ENCODE measurements at regions not wholly inside any gene's neighbourhood (a gene's known extent, or its start where the extent isn't known, plus 50 kb on each side); places are given as distances from the start of the nearest gene placed in this dataset.

DNA sequence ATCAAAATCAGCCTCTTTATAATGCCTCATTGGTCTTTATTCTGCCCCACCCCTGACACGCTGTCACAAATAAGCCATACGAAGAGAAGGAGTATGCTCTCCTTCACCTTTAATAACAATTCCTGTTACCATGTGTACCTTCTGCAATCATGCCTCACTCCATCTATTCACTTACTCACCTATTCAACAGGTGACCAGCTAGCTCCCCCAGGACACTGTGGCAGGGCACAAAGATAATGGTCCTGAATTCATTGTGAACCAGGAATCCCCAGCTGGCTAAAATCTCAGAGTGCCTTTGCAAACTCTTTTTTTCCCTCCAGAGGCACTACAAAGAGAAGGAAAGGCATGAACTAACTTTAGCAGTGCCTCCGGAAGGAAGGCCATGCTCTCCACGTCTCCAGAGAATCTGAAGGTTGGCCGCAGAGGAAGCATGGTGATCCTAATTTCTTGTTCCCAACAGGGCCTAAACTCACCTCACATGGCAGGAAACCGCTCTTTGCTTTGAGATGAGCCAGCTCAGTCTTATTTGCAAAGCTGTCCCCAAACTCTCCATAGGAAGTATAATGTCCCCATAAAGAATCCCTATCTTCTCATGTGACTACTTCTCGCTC is 590.3 kb downstream of the BUD13 start:
- no peak for DNase-seq (ENCODE audit: low spot score)

DNA sequence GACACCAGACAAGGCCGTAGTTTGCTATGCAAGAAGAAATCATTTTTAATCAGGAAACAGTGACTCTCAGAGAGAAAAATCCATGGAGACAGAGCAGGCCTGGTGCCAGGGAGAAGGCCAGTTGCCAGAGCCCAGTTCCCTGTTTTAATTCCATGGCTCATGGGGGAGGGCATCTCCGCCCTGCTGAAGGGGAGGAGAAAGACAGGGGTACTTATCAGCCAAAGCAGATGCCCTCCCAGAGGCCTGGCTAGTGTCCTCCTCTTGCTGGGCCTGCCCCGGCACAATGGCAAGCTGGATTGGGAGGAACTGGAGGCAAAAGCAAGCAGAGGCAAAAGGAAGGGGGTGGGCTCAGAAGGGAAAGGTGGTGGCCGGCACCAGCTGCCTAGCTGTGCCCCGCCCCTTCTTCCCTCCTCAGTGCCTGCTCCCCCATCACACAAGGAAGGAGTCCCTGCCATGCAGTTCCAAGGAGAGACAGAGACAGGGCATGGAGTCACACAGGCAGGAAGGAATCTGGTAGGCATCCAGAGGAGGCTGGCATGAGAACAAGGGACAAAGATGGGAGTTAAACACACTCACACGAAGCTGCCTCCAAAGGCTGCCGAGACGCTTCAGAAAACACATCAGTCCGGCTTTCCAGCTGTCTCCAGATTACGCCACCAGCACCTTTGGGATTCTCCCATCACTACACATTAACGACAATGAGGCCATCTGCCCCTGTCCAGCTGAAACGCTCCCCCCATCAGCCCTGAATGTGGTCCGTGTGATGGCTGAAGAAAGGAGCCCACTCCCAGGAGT is 591.8 kb downstream of the BUD13 start:
- DNase-seq (ENCODE audit: low spot score), result no peak

DNA sequence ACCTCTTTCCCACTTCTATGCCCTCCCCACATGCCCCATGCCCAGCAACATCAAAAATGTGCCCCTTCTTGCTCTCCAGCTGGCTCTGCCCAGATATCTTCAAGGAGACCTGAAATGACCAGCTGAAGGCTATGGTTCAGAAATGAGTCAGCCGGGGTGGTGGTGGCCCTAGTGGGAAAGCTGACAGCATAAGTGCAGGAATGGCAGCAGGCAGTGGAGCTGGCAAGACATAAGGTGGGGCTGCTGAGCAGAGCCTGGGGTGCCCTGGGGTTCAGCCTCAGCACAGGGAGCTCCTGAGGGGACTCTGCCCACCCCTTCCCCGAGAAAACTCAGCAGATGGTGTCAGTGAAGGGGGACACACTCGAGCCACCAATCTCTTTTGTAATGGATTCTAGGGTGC is 593.4 kb downstream of the BUD13 start:
- no peak for DNase-seq (ENCODE audit: low spot score)

- DNase-seq (ENCODE audit: low spot score), result no peak
Measured at GRCh38 chr11:116177521-116178210, 595.1 kb downstream of the BUD13 start.

DNA sequence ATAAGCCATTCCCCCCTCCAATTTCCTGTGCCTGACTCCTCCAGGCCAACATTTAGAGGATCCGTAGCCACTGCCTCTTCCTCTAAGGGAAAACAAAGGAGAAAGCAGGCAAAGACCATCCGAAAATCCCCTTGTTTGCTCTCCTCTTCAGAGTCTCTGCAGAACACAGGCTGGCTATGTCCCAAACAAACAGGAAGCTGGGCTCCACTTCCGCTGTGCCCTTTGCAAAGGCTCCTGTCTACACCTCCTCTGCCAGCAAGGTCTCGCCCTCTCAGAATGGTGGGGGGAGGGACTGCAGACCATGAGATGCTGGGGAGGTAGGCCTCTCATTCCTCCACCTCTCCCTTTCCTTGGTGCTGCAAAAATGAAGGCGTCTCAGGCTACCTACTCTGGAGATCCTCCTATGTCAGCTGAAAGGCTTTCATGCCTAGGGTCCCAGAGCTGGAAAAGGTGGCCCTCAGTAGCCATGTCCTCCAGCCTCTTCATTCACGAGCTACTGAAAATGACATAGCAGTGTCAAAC is 596.2 kb downstream of the BUD13 start:
- DNase-seq (ENCODE audit: low spot score), result no peak

GRCh38 chr11:116175707-116176106 is 597.1 kb downstream of the BUD13 start:
- no peak for DNase-seq (ENCODE audit: low spot score)

DNA sequence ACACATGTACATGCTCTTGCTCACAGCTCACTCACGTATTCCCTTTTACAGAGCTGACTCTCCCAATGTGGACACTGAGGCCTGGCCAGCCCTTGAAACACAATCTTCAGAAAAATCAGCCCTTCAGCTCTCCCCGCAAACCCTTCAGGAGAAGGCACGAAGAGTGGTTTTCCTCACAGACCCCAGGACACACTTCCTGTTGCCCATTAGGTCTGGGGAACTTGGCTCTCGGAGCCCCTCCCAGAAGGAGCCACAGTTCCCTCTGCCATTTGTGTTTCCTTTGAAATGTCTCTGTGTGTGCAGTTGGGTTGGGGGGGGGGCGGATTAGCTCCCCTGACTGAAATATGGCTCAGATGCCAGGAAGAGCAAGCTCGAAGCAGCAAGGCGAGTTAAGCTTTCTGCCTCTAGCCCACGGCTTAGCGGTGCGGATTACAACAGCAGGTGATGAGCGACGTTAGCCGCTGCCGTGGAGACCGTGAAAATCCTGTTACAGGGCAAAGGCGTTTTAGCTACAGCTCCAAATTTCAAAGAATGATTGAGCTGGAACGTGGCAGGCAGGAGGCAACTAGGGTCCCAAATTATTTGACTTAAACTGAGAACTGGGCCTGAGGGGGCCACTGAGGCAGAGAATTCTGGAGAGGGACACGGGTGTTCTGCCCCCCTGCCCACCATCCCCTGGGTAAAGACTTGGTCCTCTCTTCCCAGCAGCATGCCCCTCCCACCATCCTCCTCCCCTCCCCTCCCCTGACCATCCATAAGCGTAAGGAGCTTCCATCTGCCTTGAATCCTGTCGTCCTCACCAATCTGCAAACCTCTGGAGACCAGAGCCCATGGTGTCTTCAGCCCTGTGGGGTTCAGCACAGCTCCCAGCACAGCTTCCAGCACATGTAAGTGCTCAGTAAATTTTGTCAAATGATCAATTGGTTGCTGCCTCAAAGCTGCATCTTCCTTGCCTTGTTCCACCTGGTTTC is 598.6 kb downstream of the BUD13 start:
- no peak for DNase-seq (ENCODE audit: low spot score)

DNA sequence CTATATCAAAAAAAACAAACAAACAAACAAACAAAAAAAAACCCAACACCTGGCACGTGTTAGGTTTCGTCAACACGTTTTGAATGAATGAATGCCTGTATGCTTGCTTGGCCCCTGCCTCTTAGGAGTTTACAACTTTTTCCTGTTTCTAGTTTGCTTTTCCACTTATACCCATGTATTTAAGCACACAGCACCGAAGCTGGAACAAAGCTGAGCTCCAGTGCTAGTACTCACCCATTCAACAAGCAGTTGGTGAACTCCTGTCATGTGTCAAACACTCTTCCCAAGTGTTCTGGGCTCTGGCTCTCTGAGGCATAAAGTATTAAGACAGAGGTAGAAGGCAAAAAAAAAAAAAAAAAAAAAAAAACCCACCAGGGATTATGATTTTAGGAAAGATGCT is 599.3 kb downstream of the BUD13 start:
- DNase-seq (ENCODE audit: low spot score), result no peak

DNA sequence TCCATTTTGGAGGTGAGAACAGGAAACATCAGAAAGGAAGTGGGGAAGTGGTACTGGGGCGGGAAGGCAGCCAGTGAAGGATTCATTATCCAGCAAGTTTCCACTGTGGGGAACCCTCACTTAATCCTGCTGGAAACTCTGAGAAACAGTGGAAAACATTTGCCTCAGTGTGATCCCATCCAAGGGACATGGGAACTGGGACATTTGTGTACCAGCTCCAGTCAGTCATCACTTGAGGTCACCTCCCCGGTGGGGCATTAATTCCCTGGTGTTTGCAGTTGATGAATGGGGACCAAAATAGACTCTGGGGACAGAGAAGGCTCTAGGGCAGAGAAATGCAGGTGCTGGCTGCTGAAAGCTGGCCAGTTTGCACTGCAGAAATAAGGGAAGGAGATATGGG is 599.9 kb downstream of the BUD13 start:
- DNase-seq (ENCODE audit: low spot score), result no peak

- DNase-seq (ENCODE audit: low spot score), result no peak
Measured at GRCh38 chr11:116172156-116172555, 600.6 kb downstream of the BUD13 start.

GRCh38 chr11:116171271-116172140 is 601.3 kb downstream of the BUD13 start:
- no peak for DNase-seq (ENCODE audit: low spot score)

- no peak for DNase-seq (ENCODE audit: low spot score)
Measured at GRCh38 chr11:116170526-116171120, 602.2 kb downstream of the BUD13 start.

DNA sequence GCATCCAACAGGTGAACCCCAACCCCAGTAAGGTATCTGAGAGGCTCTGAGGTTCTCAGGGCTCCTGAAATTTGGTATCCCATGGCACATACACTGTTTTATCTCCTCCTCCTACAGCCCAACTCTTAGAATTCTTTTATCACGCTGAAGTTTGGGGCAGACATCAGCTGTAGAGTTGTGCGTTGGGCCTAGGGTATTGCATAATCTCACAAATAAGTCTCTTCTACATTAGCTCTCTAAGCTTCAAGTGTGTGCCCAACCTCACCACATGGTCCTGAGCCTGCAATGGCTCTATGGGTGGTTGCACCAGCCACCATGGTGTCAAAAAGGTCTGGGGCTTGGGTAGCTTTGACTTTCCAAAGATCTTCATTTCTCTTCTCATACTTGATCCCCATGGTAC is 603.0 kb downstream of the BUD13 start:
- DNase-seq (ENCODE audit: low spot score), result no peak

GRCh38 chr11:116168459-116168787 is 604.4 kb downstream of the BUD13 start:
- no peak for DNase-seq (ENCODE audit: low spot score)

DNA sequence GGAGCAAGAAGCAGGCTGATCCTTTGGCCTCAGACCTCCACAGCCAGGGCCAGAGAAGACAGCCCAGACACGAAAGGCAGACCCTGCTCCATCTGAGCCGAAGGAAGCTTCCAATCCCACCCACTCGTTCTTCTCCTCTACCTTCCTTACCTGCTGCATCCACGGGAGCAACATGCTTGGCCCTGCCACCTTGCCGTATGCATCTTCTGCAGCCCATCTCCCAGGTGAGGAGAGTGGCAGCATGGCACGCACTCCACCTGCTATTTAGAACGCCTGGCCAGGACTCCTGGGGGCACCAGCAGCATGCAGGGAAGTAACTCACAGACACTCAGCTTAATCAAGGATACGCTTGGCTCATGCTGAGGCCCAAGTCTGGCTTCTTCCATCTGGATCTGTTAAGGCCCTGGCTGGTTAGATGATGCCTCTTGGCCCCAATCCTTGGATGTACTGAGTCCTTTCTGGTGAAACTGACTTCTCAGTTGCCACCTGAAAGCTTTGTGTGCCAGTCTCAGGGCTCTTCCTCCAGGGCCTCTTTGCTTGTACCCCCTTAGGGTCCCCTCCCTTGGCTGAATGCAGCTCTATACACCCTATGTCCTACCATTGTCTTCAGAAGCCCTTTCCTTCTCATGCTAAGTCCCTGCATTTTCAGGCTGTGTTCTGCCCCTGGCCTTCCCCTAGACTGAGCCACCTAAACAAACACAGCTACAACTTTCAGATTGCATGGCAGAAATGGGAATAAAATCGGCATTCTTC is 604.9 kb downstream of the BUD13 start:
- DNase-seq (ENCODE audit: low spot score), result no peak

DNA sequence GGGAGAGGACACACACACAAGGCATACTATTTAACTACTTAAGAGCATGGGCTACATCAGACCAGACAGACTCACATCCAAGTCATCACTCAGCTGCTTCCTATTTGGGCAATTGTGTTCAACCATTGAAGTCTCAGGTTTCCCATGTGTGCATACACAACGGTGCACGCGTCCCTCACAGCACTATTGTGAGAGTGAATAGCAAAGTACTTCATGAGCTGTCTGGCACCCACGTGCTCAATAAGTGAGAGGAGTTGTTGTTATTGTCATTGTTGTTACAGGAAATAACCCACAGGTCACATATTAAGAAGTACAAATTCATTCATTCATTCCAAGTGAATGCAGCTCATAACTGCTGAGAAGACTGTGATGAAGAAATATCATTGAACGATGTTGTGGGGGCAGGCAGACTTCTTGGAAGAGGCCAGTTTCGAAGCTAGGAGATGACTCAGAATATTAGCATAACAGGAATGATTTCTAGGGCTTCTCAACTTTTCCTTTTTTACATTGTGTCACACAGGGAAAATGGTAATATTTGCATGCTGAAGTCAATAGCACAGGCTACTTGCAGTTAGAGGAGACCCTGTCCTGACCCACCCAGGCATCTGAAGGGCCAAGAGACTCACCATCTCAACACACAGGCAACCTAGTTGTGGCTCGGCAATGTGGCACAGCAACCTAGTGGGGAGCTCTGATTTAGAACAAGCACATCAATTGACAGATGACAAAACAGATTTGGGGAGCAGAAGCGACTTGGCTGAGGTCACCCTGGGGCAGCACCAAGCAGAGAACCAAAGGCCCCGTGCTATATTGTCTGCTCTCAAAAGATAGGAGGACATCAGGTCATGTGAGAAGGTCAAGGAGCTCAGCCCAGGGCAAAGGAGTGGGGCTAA is 606.0 kb downstream of the BUD13 start:
- no peak for DNase-seq (ENCODE audit: low spot score)

GRCh38 chr11:116164843-116165242 is 607.9 kb downstream of the BUD13 start:
- DNase-seq (ENCODE audit: low spot score), result no peak

GRCh38 chr11:116162886-116163230 is 609.9 kb downstream of the BUD13 start:
- no peak for DNase-seq (ENCODE audit: low spot score)
